ENCODE measurements at regions not wholly inside any gene's neighbourhood (a gene's known extent, or its start where the extent isn't known, plus 50 kb on each side); places are given as distances from the start of the nearest gene placed in this dataset.

GRCh38 chr5:165209101-165209727 lies 1703.8 kb downstream of the MAT2B start:
- H2BK5ac ChIP-seq (ENCODE audit: low read depth, low read length, poor library complexity) = no peak overlapping the region
- H3K9me3 ChIP-seq (ENCODE audit: insufficient read depth, low read depth, low read length) = no peaks in the 10 kb centered on the region
- no peak overlapping the region for H4K91ac ChIP-seq (ENCODE audit: low read depth, low read length)
- no peak overlapping the region for H3K4ac ChIP-seq (ENCODE audit: low read depth, low read length)
- H3K79me2 ChIP-seq (ENCODE audit: control insufficient read depth, insufficient read depth, low read length, poor library complexity) = no peaks in the 10 kb centered on the region
- H3K4me1 ChIP-seq (ENCODE audit: control insufficient read depth in 1 of 2, insufficient read depth in 2 of 2, low read length in 2 of 2) = no peaks in the 10 kb centered on the region
- peak; percentile 0 to 58 for DNase-seq
- no peak overlapping the region for H2BK12ac ChIP-seq (ENCODE audit: low read length)
- no peak overlapping the region for H3K4me3 ChIP-seq (ENCODE audit: low read depth, low read length)
- no peak overlapping the region for H3K23ac ChIP-seq (ENCODE audit: low read length)
- H2AK5ac ChIP-seq (ENCODE audit: low read length) = no peak overlapping the region
- no peak overlapping the region for H3K4me2 ChIP-seq (ENCODE audit: low read length)
- H4K8ac ChIP-seq (ENCODE audit: low read depth, low read length) = no peak overlapping the region
- H3K27me3 ChIP-seq (ENCODE audit: insufficient read depth, low read length) = no peaks in the 10 kb centered on the region
- H3K27ac ChIP-seq (ENCODE audit: low read depth, low read length) = no peak overlapping the region
- no peaks in the 10 kb centered on the region for H3K79me1 ChIP-seq (ENCODE audit: low read length)
- H2AFZ ChIP-seq (ENCODE audit: insufficient read depth, low read length, poor library complexity) = no peak overlapping the region
- H3K36me3 ChIP-seq (ENCODE audit: control insufficient read depth in 1 of 2, insufficient read depth in 2 of 2, low read length in 2 of 2) = no peaks in the 10 kb centered on the region
- H4K12ac ChIP-seq (ENCODE audit: low read depth, low read length) = no peak overlapping the region
- no CpG with 5 or more reads among the region's 1 CpG for WGBS (ENCODE audit: extremely low coverage, insufficient coverage, insufficient read length)
- no peak overlapping the region for H2BK120ac ChIP-seq (ENCODE audit: insufficient read depth, low read length, poor library complexity)
- H3K14ac ChIP-seq (ENCODE audit: low read length) = no peak overlapping the region
- H3K18ac ChIP-seq (ENCODE audit: low read length) = no peak overlapping the region
- no peak overlapping the region for H3K9ac ChIP-seq (ENCODE audit: low read length)

GRCh38 chr5:165224366-165225045 lies 1719.1 kb downstream of the MAT2B start:
- no peak overlapping the region for H2AK5ac ChIP-seq (ENCODE audit: low read length)
- no CpG with 5 or more reads among the region's 3 CpGs for WGBS (ENCODE audit: extremely low coverage, insufficient coverage, insufficient read length)
- no peaks in the 10 kb centered on the region for H3K79me2 ChIP-seq (ENCODE audit: control insufficient read depth, insufficient read depth, low read length, poor library complexity)
- no peak overlapping the region for H2BK12ac ChIP-seq (ENCODE audit: low read length)
- no peak overlapping the region for H4K91ac ChIP-seq (ENCODE audit: low read depth, low read length)
- no peak overlapping the region for H3K4me3 ChIP-seq (ENCODE audit: low read depth, low read length)
- H3K9ac ChIP-seq (ENCODE audit: low read length) = no peak overlapping the region
- H2BK5ac ChIP-seq (ENCODE audit: low read depth, low read length, poor library complexity) = no peak overlapping the region
- no peak overlapping the region for H3K18ac ChIP-seq (ENCODE audit: low read length)
- H3K79me1 ChIP-seq (ENCODE audit: low read length) = no peaks in the 10 kb centered on the region
- H3K36me3 ChIP-seq (ENCODE audit: control insufficient read depth in 1 of 2, insufficient read depth in 2 of 2, low read length in 2 of 2) = no peaks in the 10 kb centered on the region
- H3K4me2 ChIP-seq (ENCODE audit: low read length) = no peak overlapping the region
- no peak overlapping the region for H4K8ac ChIP-seq (ENCODE audit: low read depth, low read length)
- no peaks in the 10 kb centered on the region for H3K9me3 ChIP-seq (ENCODE audit: insufficient read depth, low read depth, low read length)
- H3K14ac ChIP-seq (ENCODE audit: low read length) = no peak overlapping the region
- DNase-seq = no peak
- H3K27me3 ChIP-seq (ENCODE audit: insufficient read depth, low read length) = no peaks in the 10 kb centered on the region
- no peak overlapping the region for H3K4ac ChIP-seq (ENCODE audit: low read depth, low read length)
- H3K4me1 ChIP-seq (ENCODE audit: control insufficient read depth in 1 of 2, insufficient read depth in 2 of 2, low read length in 2 of 2) = no peaks in the 10 kb centered on the region
- no peak overlapping the region for H2BK120ac ChIP-seq (ENCODE audit: insufficient read depth, low read length, poor library complexity)
- H4K12ac ChIP-seq (ENCODE audit: low read depth, low read length) = no peak overlapping the region
- no peak overlapping the region for H2AFZ ChIP-seq (ENCODE audit: insufficient read depth, low read length, poor library complexity)
- H3K27ac ChIP-seq (ENCODE audit: low read depth, low read length) = no peak overlapping the region
- no peak overlapping the region for H3K23ac ChIP-seq (ENCODE audit: low read length)

- Histone ChIP-seq H3K14ac (ENCODE audit: low read length) (no peak overlapping the region), H2BK120ac (ENCODE audit: insufficient read depth, low read length, poor library complexity) (no peak overlapping the region), H3K4me2 (ENCODE audit: low read length) (no peak overlapping the region), H2AFZ (ENCODE audit: insufficient read depth, low read length, poor library complexity) (no peak overlapping the region), H3K4me1 (ENCODE audit: control insufficient read depth in 1 of 2, insufficient read depth in 2 of 2, low read length in 2 of 2) (no peaks in the 10 kb centered on the region), H3K18ac (ENCODE audit: low read length) (no peak overlapping the region), H3K27ac (ENCODE audit: low read depth, low read length) (no peak overlapping the region), H3K4ac (ENCODE audit: low read depth, low read length) (no peak overlapping the region), H3K79me2 (ENCODE audit: control insufficient read depth, insufficient read depth, low read length, poor library complexity) (no peaks in the 10 kb centered on the region), H3K23ac (ENCODE audit: low read length) (no peak overlapping the region), H4K91ac (ENCODE audit: low read depth, low read length) (no peak overlapping the region), H3K4me3 (ENCODE audit: low read depth, low read length) (no peak overlapping the region), H3K36me3 (ENCODE audit: control insufficient read depth in 1 of 2, insufficient read depth in 2 of 2, low read length in 2 of 2) (no peaks in the 10 kb centered on the region), H2BK12ac (ENCODE audit: low read length) (no peak overlapping the region), H3K27me3 (ENCODE audit: insufficient read depth, low read length) (no peaks in the 10 kb centered on the region), H4K8ac (ENCODE audit: low read depth, low read length) (no peak overlapping the region), H2BK5ac (ENCODE audit: low read depth, low read length, poor library complexity) (no peak overlapping the region), H2AK5ac (ENCODE audit: low read length) (no peak overlapping the region), H3K9ac (ENCODE audit: low read length) (no peak overlapping the region), H3K9me3 (ENCODE audit: insufficient read depth, low read depth, low read length) (no peaks in the 10 kb centered on the region), H4K12ac (ENCODE audit: low read depth, low read length) (no peak overlapping the region), H3K79me1 (ENCODE audit: low read length) (no peaks in the 10 kb centered on the region)
- no peak for DNase-seq
- WGBS (ENCODE audit: extremely low coverage, insufficient coverage, insufficient read length) = no CpG with 5 or more reads among the region's 3 CpGs
Observed at GRCh38 chr5:165227515-165227914, 1722.1 kb downstream of the MAT2B start.

- Histone ChIP-seq H3K27ac (ENCODE audit: low read depth, low read length) (no peak overlapping the region), H2BK12ac (ENCODE audit: low read length) (no peak overlapping the region), H3K79me2 (ENCODE audit: control insufficient read depth, insufficient read depth, low read length, poor library complexity) (no peaks in the 10 kb centered on the region), H3K4me2 (ENCODE audit: low read length) (no peak overlapping the region), H2AK5ac (ENCODE audit: low read length) (no peak overlapping the region), H2BK120ac (ENCODE audit: insufficient read depth, low read length, poor library complexity) (no peak overlapping the region), H3K4me3 (ENCODE audit: low read depth, low read length) (no peak overlapping the region), H3K9ac (ENCODE audit: low read length) (no peak overlapping the region), H3K4ac (ENCODE audit: low read depth, low read length) (no peak overlapping the region), H3K9me3 (ENCODE audit: insufficient read depth, low read depth, low read length) (no peaks in the 10 kb centered on the region), H3K4me1 (ENCODE audit: control insufficient read depth in 1 of 2, insufficient read depth in 2 of 2, low read length in 2 of 2) (no peaks in the 10 kb centered on the region), H4K91ac (ENCODE audit: low read depth, low read length) (no peak overlapping the region), H3K18ac (ENCODE audit: low read length) (no peak overlapping the region), H4K8ac (ENCODE audit: low read depth, low read length) (no peak overlapping the region), H4K12ac (ENCODE audit: low read depth, low read length) (no peak overlapping the region), H3K36me3 (ENCODE audit: control insufficient read depth in 1 of 2, insufficient read depth in 2 of 2, low read length in 2 of 2) (no peaks in the 10 kb centered on the region), H3K79me1 (ENCODE audit: low read length) (no peaks in the 10 kb centered on the region), H3K27me3 (ENCODE audit: insufficient read depth, low read length) (no peaks in the 10 kb centered on the region), H3K14ac (ENCODE audit: low read length) (no peak overlapping the region), H2AFZ (ENCODE audit: insufficient read depth, low read length, poor library complexity) (no peak overlapping the region), H3K23ac (ENCODE audit: low read length) (no peak overlapping the region), H2BK5ac (ENCODE audit: low read depth, low read length, poor library complexity) (no peak overlapping the region)
- no peak for DNase-seq
- WGBS (ENCODE audit: extremely low coverage, insufficient coverage, insufficient read length) = no CpG with 5 or more reads among the region's 1 CpG
Observed at GRCh38 chr5:165228184-165228583, 1722.8 kb downstream of the MAT2B start.

Measured in trophoblast cell (in vitro differentiated cells and primary cell).